ENCODE measurements at regions not wholly inside any gene's neighbourhood (a gene's known extent, or its start where the extent isn't known, plus 50 kb on each side); places are given as distances from the start of the nearest gene placed in this dataset.

GRCh38 chr18:37619964-37620363 is 54.4 kb upstream of the CELF4 start:
- H3K4me3 ChIP-seq (ENCODE audit: low read depth, low read length), result no peak overlapping the region

- no peak overlapping the region for H3K4me3 ChIP-seq (ENCODE audit: low read depth, low read length)
Observed at GRCh38 chr18:37617623-37618022, 52.0 kb upstream of the CELF4 start.
